ENCODE measurements at regions not wholly inside any gene's neighbourhood (a gene's known extent, or its start where the extent isn't known, plus 50 kb on each side); places are given as distances from the start of the nearest gene placed in this dataset.

GRCh38 chr12:62205346-62205745, 54.9 kb upstream of the USP15 start:
- DNase-seq (ENCODE audit: low spot score): no peak
- H3K36me3 Mint-ChIP-seq (ENCODE audit: low read depth, unreplicated experiment): peaks cover 3% of the 10 kb centered on the region
- no peak overlapping the region for H3K4me3 Mint-ChIP-seq (ENCODE audit: unreplicated experiment)
- no peaks in the 10 kb centered on the region for H3K4me1 Mint-ChIP-seq (ENCODE audit: unreplicated experiment)
- H3K27ac Mint-ChIP-seq (ENCODE audit: unreplicated experiment): no peak overlapping the region
- TF ChIP-seq CTCF (IDR thresholded peaks at IDR 0.05; ENCODE audit: unreplicated experiment): no peak
- H3K27me3 Mint-ChIP-seq (ENCODE audit: unreplicated experiment): peaks cover 2% of the 10 kb centered on the region
- no peaks in the 10 kb centered on the region for H3K9me3 Mint-ChIP-seq (ENCODE audit: unreplicated experiment)

GRCh38 chr12:62207248-62207647, 53.0 kb upstream of the USP15 start:
- Mint-ChIP-seq H3K4me1 (ENCODE audit: unreplicated experiment) (no peaks in the 10 kb centered on the region), H3K36me3 (ENCODE audit: low read depth, unreplicated experiment) (peaks cover 3% of the 10 kb centered on the region), H3K27ac (ENCODE audit: unreplicated experiment) (no peak overlapping the region), H3K9me3 (ENCODE audit: unreplicated experiment) (no peaks in the 10 kb centered on the region), H3K27me3 (ENCODE audit: unreplicated experiment) (peaks cover 2% of the 10 kb centered on the region), H3K4me3 (ENCODE audit: unreplicated experiment) (no peak overlapping the region)
- DNase-seq (ENCODE audit: low spot score): no peak
- no peak for TF ChIP-seq CTCF (IDR thresholded peaks at IDR 0.05; ENCODE audit: unreplicated experiment)

Data from endothelial cell (in vitro differentiated cells).